GM19351 (cell line): ENCODE measurements at regions not wholly inside any gene's neighbourhood (a gene's known extent, or its start where the extent isn't known, plus 50 kb on each side); places are given as distances from the start of the nearest gene placed in this dataset.
A peak's percentile ranks its signal among the peaks of the same experiment; 100 is the strongest.

Source experiments
- ATAC-seq: cut with Tn5 transposase; IDR thresholded peaks from one replicate; pipeline ENCODE4 v1.9.1; 2021; ENCODE audit warnings: mild to moderate bottlenecking, moderate library complexity; ENCODE audit not compliant: unreplicated experiment

GRCh38 chr6:4563156-4563555 is 213.0 kb upstream of the CDYL start:
- no peak for ATAC-seq

GRCh38 chr6:4561773-4562400 is 214.3 kb upstream of the CDYL start:
- ATAC-seq = no peak

- ATAC-seq = no peak
These were observed 215.1 kb upstream of the CDYL start for GRCh38 chr6:4561078-4561435.

GRCh38 chr6:4560221-4561077 is 215.8 kb upstream of the CDYL start:
- no peak for ATAC-seq

- ATAC-seq = no peak
These were observed 216.8 kb upstream of the CDYL start for GRCh38 chr6:4559281-4559875.

DNA sequence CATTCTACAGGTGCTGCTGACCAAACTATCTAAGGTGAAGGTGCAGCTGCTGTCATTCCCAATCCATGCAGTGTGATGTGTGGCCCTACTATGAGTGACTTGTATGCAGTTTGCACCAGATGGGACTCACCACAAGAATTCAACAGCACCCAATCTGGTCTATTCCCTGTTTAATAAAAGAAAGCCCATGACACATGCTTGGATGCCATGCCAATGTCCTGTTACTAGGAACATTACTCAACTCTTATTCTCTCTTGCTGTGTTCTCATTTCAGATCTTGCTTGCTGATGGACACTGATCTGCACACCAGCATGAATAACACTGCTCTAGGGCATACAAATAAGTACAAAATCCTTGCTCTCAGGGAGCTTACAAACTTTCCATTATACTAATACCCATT is 221.6 kb upstream of the CDYL start:
- no peak for ATAC-seq

DNA sequence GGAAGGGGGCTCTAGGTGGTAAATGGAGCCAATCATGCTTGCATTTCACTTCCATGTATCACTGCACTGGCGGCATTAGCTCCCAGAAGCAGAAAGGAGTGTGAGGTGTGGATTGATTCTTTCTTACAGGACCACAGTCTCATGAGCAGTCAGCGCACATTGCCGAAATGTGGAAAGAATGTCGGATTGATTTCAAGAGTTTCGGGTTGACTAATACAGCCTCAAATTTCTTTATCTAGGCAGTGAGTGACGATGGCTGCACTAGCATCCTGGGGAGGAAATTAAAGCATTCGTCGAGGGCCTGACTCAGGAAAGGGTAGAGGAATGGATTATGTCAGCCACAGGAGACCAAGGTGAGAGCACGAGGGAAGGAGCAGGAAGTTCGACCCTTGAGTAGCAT is 222.8 kb upstream of the CDYL start:
- ATAC-seq = peak; percentile 67

DNA sequence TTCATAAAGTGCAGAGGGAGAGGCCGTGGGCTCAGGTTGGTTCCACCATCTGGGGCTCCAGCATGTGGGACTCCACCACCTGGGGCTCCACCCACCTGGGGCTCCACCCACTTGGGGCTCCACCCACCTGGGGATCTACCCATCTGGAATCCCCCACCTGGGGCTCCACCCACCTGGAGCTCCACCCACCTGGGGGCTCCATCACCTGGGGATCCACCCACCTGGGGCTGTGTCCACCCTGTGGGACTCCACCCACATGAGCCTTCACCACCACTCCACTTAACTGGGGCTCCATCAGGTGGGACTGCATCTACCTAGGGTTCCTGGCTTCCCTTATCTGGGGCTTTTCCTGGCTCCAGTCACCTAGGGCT is 226.0 kb upstream of the CDYL start:
- no peak for ATAC-seq

DNA sequence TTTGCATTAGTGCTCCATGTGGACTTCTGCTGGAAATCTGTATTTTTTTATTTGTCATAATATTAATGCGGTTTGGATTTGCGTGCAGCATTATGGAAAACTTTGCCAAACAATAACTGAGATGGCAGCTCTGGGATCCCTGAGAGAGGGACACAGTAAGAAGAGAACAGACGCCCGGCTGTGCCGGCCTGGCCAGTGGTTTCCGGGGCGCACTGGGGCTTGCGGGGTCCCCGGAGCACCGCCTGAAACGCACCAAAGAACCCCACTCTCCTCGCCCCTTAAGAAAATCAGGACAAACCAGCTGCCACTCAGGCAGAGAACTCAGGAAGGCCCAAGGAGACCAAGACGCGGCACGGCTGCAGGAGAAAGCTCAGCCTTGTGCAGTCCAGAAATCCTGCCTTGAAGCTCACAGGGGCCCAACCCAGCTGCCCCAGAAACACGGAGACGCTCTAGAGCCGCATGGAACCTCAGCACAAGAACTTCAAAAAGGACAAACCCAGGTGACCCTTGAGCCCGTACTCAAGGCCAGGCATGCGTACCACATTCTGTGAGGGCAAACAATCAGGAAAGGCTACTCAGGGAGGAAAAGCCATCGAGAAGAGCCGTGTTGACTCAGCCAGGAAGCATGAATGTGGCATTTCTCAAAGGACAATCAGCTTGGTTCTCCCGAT is 226.5 kb upstream of the CDYL start:
- ATAC-seq = no peak

DNA sequence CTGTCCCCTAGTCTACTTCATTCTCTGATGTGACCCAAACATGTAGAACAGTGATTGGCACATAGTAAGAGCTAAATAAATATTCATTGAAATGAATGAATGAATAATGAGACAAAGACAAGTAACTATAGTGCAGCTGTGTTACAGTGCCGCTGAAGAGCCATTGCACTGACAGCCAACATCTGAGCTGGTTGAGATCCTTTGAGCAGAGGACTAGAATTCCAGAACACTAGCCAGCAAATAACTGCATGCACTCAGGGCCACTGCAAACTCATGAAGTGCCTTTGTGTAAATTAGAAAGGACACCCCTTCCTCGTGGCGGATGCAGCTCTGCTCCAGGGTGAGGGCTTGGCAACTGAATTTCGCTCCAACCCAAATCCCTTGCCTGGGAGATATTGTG is 230.3 kb upstream of the CDYL start:
- no peak for ATAC-seq

DNA sequence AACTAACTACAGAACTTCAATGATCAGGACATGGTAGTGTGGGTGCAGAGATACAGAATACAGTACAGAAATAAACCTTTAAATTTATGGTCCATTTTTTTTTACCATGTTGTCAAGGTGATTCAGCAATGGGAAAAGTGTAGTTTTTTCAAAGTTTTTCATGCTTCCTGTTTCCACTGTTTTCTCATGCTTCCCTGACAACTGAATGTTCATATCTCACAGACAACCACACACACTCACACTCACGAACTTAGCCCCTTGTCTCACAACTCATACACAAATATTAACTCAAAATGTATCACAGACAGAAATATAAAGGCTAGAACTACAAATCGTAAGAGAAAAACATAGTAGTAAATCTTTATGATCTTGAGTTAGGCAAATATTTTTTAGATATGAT is 232.6 kb upstream of the CDYL start:
- ATAC-seq = no peak

- ATAC-seq = no peak
These were observed 242.6 kb upstream of the CDYL start for GRCh38 chr6:4533576-4533975.

GRCh38 chr6:4531406-4531805 is 244.8 kb upstream of the CDYL start:
- no peak for ATAC-seq

GRCh38 chr6:4522453-4522852 is 253.8 kb upstream of the CDYL start:
- no peak for ATAC-seq

GRCh38 chr6:4521070-4521469 is 255.1 kb upstream of the CDYL start:
- ATAC-seq = no peak

DNA sequence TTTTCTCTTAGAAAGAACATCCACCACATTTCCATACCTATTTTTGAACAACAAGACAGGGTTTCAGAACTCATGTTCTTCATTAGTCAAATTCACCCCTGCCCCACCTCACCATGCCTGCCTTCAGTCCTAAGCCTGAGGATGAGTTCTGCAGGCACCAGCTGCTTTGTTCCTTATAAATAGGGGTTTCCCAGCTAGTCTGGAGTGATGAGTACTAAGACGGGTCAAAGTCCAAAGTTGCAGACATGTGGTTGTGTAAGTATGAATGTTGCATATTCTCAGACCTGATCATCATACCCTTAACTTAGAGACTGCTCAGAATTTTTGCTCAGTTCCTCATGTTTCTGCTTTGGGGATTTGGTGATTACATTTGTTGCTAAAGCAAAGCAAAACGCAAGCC is 257.7 kb upstream of the CDYL start:
- ATAC-seq = no peak

GRCh38 chr6:4516206-4516605 is 260.0 kb upstream of the CDYL start:
- ATAC-seq = no peak

- no peak for ATAC-seq
These were observed 262.6 kb upstream of the CDYL start for GRCh38 chr6:4513561-4513960.

DNA sequence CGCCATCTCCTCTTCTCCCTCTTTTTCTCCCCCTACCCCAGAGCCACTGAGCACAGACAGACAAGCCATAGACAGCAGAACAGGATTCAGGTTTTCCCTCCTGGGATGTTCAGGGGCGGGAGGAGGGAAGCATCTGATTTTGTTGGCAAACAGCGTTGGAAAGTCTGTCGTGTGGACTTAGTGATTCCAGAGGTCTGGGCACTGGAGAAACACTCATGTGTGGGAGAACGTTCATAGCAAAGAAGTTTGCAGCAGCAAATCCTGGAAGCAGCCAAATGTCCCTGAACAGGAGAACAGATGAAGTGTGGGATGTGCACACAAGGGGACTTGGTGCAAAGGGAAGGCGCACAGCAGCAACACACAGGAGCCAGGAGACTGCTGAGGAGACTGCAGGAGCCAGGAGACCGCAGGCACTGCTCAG is 264.1 kb upstream of the CDYL start:
- ATAC-seq = no peak

- ATAC-seq = no peak
These were observed 264.6 kb upstream of the CDYL start for GRCh38 chr6:4511641-4512020.

DNA sequence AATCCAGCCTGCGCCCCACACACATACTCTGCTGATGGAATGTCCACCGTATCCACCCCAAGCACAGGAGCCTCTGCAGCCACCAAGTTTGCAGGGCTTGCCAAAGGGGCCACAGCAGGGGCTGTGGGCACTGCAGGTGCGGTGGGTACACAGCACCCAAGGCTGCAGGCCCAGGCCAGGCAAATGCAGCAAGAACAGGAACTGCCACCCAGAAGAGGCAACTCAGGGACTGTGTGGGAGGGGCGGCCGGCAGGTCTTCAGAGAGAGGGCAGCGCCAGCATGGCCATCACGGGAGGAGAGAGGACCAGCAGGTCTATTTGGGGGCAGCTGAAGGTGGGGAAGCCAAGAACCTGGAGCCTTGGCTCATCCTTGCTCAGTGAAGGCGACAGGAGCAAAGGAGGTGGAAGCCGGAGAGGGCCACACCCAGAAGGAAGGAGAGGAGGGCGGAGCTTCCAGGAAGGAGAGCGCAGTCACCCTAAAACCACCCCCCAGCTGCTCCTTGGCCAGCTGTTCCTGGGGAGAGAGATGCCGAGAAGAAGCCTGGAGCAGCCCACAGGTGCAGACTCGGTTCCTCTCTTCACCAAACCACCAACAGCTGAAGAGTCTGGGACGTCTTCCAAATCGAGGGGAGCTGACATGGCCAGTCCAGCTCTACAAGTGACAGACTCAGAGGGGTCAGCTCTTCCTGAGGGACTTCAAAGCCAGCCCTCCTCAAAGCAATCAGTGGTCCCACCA is 265.1 kb upstream of the CDYL start:
- no peak for ATAC-seq
